Epithelial cell of proximal tubule (primary cell): ENCODE measurements at regions not wholly inside any gene's neighbourhood (a gene's known extent, or its start where the extent isn't known, plus 50 kb on each side); places are given as distances from the start of the nearest gene placed in this dataset.

Source experiments
- DNase-seq: peaks from one replicate; pipeline ENCODE4 v3.0.0-alpha.2; 2011; ENCODE audit warnings: low read depth
- H3K4me3 ChIP-seq: 2 replicates; pipeline ENCODE4 v1.5.1; 2011; ENCODE audit warnings: low read depth, mild to moderate bottlenecking, low read length
- CTCF ChIP-seq: conservative IDR thresholded peaks from 2 replicates; pipeline ENCODE4 v1.5.1; 2012; ENCODE audit warnings: low read depth, mild to moderate bottlenecking, low read length

GRCh38 chr6:156009656-156010055, 554.0 kb upstream of the NOX3 start:
- H3K4me3 ChIP-seq, result no peak overlapping the region
- no peak for DNase-seq
- no peak for TF ChIP-seq CTCF

- DNase-seq, result no peak
- no peak overlapping the region for H3K4me3 ChIP-seq
- TF ChIP-seq CTCF, result no peak
Measured at GRCh38 chr6:156004796-156005195, 549.2 kb upstream of the NOX3 start.

GRCh38 chr6:155996151-155996550, 540.5 kb upstream of the NOX3 start:
- no peak for TF ChIP-seq CTCF
- DNase-seq, result no peak
- no peak overlapping the region for H3K4me3 ChIP-seq

- H3K4me3 ChIP-seq, result no peak overlapping the region
- TF ChIP-seq CTCF, result no peak
- no peak for DNase-seq
Measured at GRCh38 chr6:155995281-155995680, 539.6 kb upstream of the NOX3 start.

- no peak for DNase-seq
- TF ChIP-seq CTCF, result no peak
- H3K4me3 ChIP-seq, result no peak overlapping the region
Measured at GRCh38 chr6:155994086-155994485, 538.4 kb upstream of the NOX3 start.

- DNase-seq, result no peak
- no peak for TF ChIP-seq CTCF
- H3K4me3 ChIP-seq, result no peak overlapping the region
Measured at GRCh38 chr6:155993240-155993639, 537.6 kb upstream of the NOX3 start.

GRCh38 chr6:155985660-155986138, 530.1 kb upstream of the NOX3 start:
- H3K4me3 ChIP-seq, result no peak overlapping the region
- DNase-seq, result peak; percentile 7
- no peak for TF ChIP-seq CTCF
